Hepatocyte (in vitro differentiated cells): ENCODE measurements at regions not wholly inside any gene's neighbourhood (a gene's known extent, or its start where the extent isn't known, plus 50 kb on each side); places are given as distances from the start of the nearest gene placed in this dataset.

Experiments
- DNase-seq: peaks from one replicate; pipeline ENCODE4 v3.0.0-alpha.2; 2016; ENCODE audit warnings: low spot score
- H2AFZ ChIP-seq: fragments of 200-600 bp; sonication (generic); 2 replicates; pipeline ENCODE4 v1.6.0; 2016; ENCODE audit warnings: antibody characterized with exemption, mild to moderate bottlenecking
- H3K27ac ChIP-seq: fragments of 200-600 bp; sonication (generic); 2 replicates; pipeline ENCODE4 v1.5.1; 2016; ENCODE audit warnings: mild to moderate bottlenecking
- H3K27me3 ChIP-seq: fragments of 200-600 bp; sonication (generic); 2 replicates; pipeline ENCODE4 v1.6.1; 2016
- H3K36me3 ChIP-seq: fragments of 200-600 bp; sonication (generic); replicated peaks from 2 replicates; pipeline ENCODE4 v1.5.1; 2016; ENCODE audit warnings: low read depth; ENCODE audit not compliant: insufficient read depth
- H3K4me1 ChIP-seq: fragments of 200-600 bp; sonication (generic); 2 replicates; pipeline ENCODE4 v1.5.1; 2016; ENCODE audit warnings: mild to moderate bottlenecking, moderate library complexity; ENCODE audit not compliant: insufficient read depth
- H3K4me2 ChIP-seq: fragments of 200-600 bp; sonication (generic); 2 replicates; pipeline ENCODE4 v1.6.0; 2016
- H3K4me3 ChIP-seq: fragments of 200-600 bp; sonication (generic); 2 replicates; pipeline ENCODE4 v1.5.1; 2016; ENCODE audit warnings: mild to moderate bottlenecking
- H3K79me2 ChIP-seq: fragments of 200-600 bp; sonication (generic); 2 replicates; pipeline ENCODE4 v1.6.0; 2017; ENCODE audit warnings: mild to moderate bottlenecking
- H3K9me2 ChIP-seq: fragments of 200-600 bp; sonication (generic); replicated peaks from 2 replicates; pipeline ENCODE4 v1.6.0; 2017; ENCODE audit warnings: mild to moderate bottlenecking; ENCODE audit not compliant: insufficient read depth
- H3K9me3 ChIP-seq: fragments of 200-600 bp; sonication (generic); 2 replicates; pipeline ENCODE4 v1.5.1; 2016; ENCODE audit warnings: low read depth, mild to moderate bottlenecking
- H4K20me1 ChIP-seq: fragments of 200-600 bp; sonication (generic); 2 replicates; pipeline ENCODE4 v1.6.0; 2016; ENCODE audit warnings: mild to moderate bottlenecking; ENCODE audit not compliant: insufficient read depth, poor library complexity, severe bottlenecking
- EZH2 ChIP-seq: fragments of 200-600 bp; sonication (generic); IDR thresholded peaks from 2 replicates; pipeline ENCODE4 v1.6.1; 2016; ENCODE audit warnings: antibody characterized with exemption, mild to moderate bottlenecking, borderline replicate concordance
- EZH2phosphoT487 ChIP-seq: fragments of 200-600 bp; sonication (generic); IDR thresholded peaks from one replicate; pipeline ENCODE4 v1.6.1; 2018; ENCODE audit warnings: antibody characterized with exemption, mild to moderate bottlenecking, low read depth, moderate library complexity; ENCODE audit not compliant: unreplicated experiment, severe bottlenecking
- WGBS: methylation state at CpG from one replicate; pipeline ENCODE4 v1.1.6; 2016; ENCODE audit warnings: low lambda C conversion rate; ENCODE audit errors: missing lambda C conversion rate; 5-methylcytosine and 5-hydroxymethylcytosine counted together
- TF ChIP-seq, protein P1 (sequence below): fragments of 200-600 bp; sonication (generic); IDR thresholded peaks from 2 replicates; pipeline ENCODE4 v1.5.1; 2016; ENCODE audit warnings: antibody characterized with exemption, mild to moderate bottlenecking; ENCODE audit not compliant: poor library complexity

GRCh38 chr5:74378464-74378863 lies 262.1 kb downstream of the ENC1 start:
- 96% methylated on average over 1 of the region's 1 CpG for WGBS
- no peaks in the 10 kb centered on the region for H4K20me1 ChIP-seq
- no peaks in the 10 kb centered on the region for H3K79me2 ChIP-seq
- H3K36me3 ChIP-seq, result no peaks in the 10 kb centered on the region
- no peak overlapping the region for H3K27ac ChIP-seq
- H3K9me2 ChIP-seq, result no peaks in the 10 kb centered on the region
- no peak for DNase-seq
- H2AFZ ChIP-seq, result no peak overlapping the region
- no peaks in the 10 kb centered on the region for H3K27me3 ChIP-seq
- H3K4me3 ChIP-seq, result no peak overlapping the region
- no peaks in the 10 kb centered on the region for H3K9me3 ChIP-seq
- peaks cover 17% of the 10 kb centered on the region for H3K4me1 ChIP-seq
- TF ChIP-seq EZH2phosphoT487 (no peak), EZH2 (no peak)
- TF ChIP-seq, protein P1, sequence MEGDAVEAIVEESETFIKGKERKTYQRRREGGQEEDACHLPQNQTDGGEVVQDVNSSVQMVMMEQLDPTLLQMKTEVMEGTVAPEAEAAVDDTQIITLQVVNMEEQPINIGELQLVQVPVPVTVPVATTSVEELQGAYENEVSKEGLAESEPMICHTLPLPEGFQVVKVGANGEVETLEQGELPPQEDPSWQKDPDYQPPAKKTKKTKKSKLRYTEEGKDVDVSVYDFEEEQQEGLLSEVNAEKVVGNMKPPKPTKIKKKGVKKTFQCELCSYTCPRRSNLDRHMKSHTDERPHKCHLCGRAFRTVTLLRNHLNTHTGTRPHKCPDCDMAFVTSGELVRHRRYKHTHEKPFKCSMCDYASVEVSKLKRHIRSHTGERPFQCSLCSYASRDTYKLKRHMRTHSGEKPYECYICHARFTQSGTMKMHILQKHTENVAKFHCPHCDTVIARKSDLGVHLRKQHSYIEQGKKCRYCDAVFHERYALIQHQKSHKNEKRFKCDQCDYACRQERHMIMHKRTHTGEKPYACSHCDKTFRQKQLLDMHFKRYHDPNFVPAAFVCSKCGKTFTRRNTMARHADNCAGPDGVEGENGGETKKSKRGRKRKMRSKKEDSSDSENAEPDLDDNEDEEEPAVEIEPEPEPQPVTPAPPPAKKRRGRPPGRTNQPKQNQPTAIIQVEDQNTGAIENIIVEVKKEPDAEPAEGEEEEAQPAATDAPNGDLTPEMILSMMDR, result no peak
- H3K4me2 ChIP-seq, result no peak overlapping the region

DNA sequence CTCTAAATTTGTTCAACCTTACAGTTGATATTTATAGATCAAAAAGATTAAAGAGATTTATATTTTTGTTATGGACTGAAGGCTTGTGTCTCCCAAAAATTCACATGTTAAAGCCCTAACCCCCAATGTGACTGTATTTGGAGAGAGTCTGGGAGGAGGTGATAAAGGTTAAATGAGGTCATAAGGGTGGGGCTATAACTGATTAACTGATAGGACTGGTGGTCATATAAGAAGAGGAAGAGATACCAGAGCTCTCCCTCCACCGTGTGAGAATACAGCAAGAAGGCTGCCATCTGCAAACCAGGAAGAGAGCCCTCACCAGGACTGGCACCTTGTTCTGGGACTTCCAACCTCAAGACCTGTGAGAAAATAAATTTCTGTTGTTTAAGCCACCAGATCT lies 264.3 kb downstream of the ENC1 start:
- Histone ChIP-seq H3K4me3 (no peak overlapping the region), H3K9me3 (no peaks in the 10 kb centered on the region), H2AFZ (no peak overlapping the region), H3K27me3 (no peaks in the 10 kb centered on the region), H3K4me1 (peaks cover 17% of the 10 kb centered on the region), H3K9me2 (no peaks in the 10 kb centered on the region), H3K79me2 (no peaks in the 10 kb centered on the region), H3K4me2 (no peak overlapping the region), H3K36me3 (no peaks in the 10 kb centered on the region), H4K20me1 (no peaks in the 10 kb centered on the region), H3K27ac (no peak overlapping the region)
- TF ChIP-seq EZH2phosphoT487 (no peak), EZH2 (no peak)
- TF ChIP-seq, protein P1, result no peak
- WGBS, result 45% methylated on average over 1 of the region's 1 CpG
- DNase-seq, result no peak

GRCh38 chr5:74375271-74375670 lies 265.3 kb downstream of the ENC1 start:
- H3K27me3 ChIP-seq, result no peaks in the 10 kb centered on the region
- H3K4me2 ChIP-seq, result no peak overlapping the region
- H3K36me3 ChIP-seq, result no peaks in the 10 kb centered on the region
- no peak for TF ChIP-seq EZH2
- TF ChIP-seq EZH2phosphoT487, result no peak
- TF ChIP-seq, protein P1, result no peak
- no peaks in the 10 kb centered on the region for H3K79me2 ChIP-seq
- H4K20me1 ChIP-seq, result no peaks in the 10 kb centered on the region
- H3K4me3 ChIP-seq, result no peak overlapping the region
- H3K9me2 ChIP-seq, result no peaks in the 10 kb centered on the region
- peak overlapping the region; percentile 20 for H3K27ac ChIP-seq
- DNase-seq, result peak; percentile 29
- H3K9me3 ChIP-seq, result no peaks in the 10 kb centered on the region
- H2AFZ ChIP-seq, result no peak overlapping the region
- 40% methylated on average over 2 of the region's 2 CpGs for WGBS
- H3K4me1 ChIP-seq, result peaks cover 17% of the 10 kb centered on the region

GRCh38 chr5:74374656-74375055 lies 265.9 kb downstream of the ENC1 start:
- H3K4me1 ChIP-seq, result peaks cover 11% of the 10 kb centered on the region
- no peak overlapping the region for H3K4me2 ChIP-seq
- no peaks in the 10 kb centered on the region for H3K27me3 ChIP-seq
- H2AFZ ChIP-seq, result no peak overlapping the region
- H4K20me1 ChIP-seq, result no peaks in the 10 kb centered on the region
- no peaks in the 10 kb centered on the region for H3K36me3 ChIP-seq
- peak overlapping the region; percentile 20 for H3K27ac ChIP-seq
- WGBS, result 88% methylated on average over 4 of the region's 4 CpGs
- no peaks in the 10 kb centered on the region for H3K9me3 ChIP-seq
- no peak overlapping the region for H3K4me3 ChIP-seq
- H3K9me2 ChIP-seq, result no peaks in the 10 kb centered on the region
- no peaks in the 10 kb centered on the region for H3K79me2 ChIP-seq
- DNase-seq, result no peak
- TF ChIP-seq, protein P1, result no peak
- TF ChIP-seq EZH2phosphoT487, result no peak
- no peak for TF ChIP-seq EZH2
